ENCODE measurements at regions not wholly inside any gene's neighbourhood (a gene's known extent, or its start where the extent isn't known, plus 50 kb on each side); places are given as distances from the start of the nearest gene placed in this dataset.

- no peak for TF ChIP-seq CTCF (IDR thresholded peaks at IDR 0.05; ENCODE audit: low read length)
- TF ChIP-seq EZH2 (optimal IDR thresholded peaks at IDR 0.05; ENCODE audit: low read depth, low read length): no peak
Measured at GRCh38 chr2:80987466-80987865, 682.9 kb upstream of the LRRTM1 start.
